Calu3 (cell line): ENCODE measurements at regions not wholly inside any gene's neighbourhood (a gene's known extent, or its start where the extent isn't known, plus 50 kb on each side); places are given as distances from the start of the nearest gene placed in this dataset.

Source experiments
- BruUV-seq: library from RNA; stranded (reverse); fragments of 400-500 nt; replicated peaks from 2 replicates; lab custom pipeline; 2021; lab: Mats Ljungman, UMichigan
- CTCF ChIA-PET: fragments of 300-600 bp; sonication (Branson Sonifier 250); formaldehyde crosslinking; loops from one replicate; lab custom pipeline; 2022; ENCODE audit warnings: antibody characterized with exemption; lab: Charles Lee
- DNase-seq: peaks from one replicate; pipeline ENCODE4 v3.0.0; 2022
- H3K27ac Mint-ChIP-seq: one replicate; pipeline ENCODE4 v1.8.0; 2022; ENCODE audit warnings: mixed read lengths; ENCODE audit not compliant: unreplicated experiment
- H3K27me3 Mint-ChIP-seq: one replicate; pipeline ENCODE4 v1.8.0; 2022; ENCODE audit warnings: mixed read lengths; ENCODE audit not compliant: unreplicated experiment
- H3K36me3 Mint-ChIP-seq: one replicate; pipeline ENCODE4 v1.8.0; 2022; ENCODE audit warnings: mild to moderate bottlenecking, moderate library complexity, mixed read lengths; ENCODE audit not compliant: insufficient read depth, unreplicated experiment
- H3K4me1 Mint-ChIP-seq: one replicate; pipeline ENCODE4 v1.8.0; 2022; ENCODE audit warnings: mild to moderate bottlenecking, low read depth, mixed read lengths; ENCODE audit not compliant: unreplicated experiment
- H3K4me3 Mint-ChIP-seq: one replicate; pipeline ENCODE4 v1.8.0; 2022; ENCODE audit warnings: mild to moderate bottlenecking, low read depth, moderate library complexity, mixed read lengths; ENCODE audit not compliant: unreplicated experiment
- H3K9me3 Mint-ChIP-seq: one replicate; pipeline ENCODE4 v1.8.0; 2022; ENCODE audit warnings: low read depth, mixed read lengths; ENCODE audit not compliant: unreplicated experiment
- intact Hi-C: fragments of 100-400 bp; cut with micrococcal nuclease; formaldehyde crosslinking; loops from one replicate; pipeline ENCODE4 v1.10.0; 2022; ENCODE audit not compliant: unreplicated experiment
- TF ChIP-seq, protein P1 (sequence below): fragments of 200-600 bp; IDR thresholded peaks from one replicate; pipeline ENCODE4 v1.8.0; 2022; ENCODE audit warnings: antibody characterized with exemption; ENCODE audit not compliant: unreplicated experiment

DNA sequence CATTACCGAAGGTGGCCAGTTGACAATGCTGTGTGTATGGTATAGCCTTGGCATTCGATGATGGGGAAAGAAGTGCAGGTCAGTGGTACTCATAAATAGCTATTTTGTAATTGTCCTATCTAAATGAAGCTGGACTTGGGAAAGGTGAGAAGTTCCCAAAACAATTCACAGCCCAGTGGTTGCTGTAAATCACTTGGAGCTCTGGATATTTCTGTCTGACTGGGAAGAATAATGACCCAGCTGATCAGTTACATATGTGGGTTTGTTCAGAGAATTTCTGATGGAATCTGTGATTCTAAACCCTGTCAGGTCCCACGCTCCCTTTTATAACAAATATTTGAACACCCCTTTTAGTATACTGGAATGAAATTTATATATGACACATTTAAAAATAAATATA lies 133.9 kb upstream of the PFN2 start:
- no TSS peak for BruUV-seq
- Mint-ChIP-seq H3K27ac (no peak overlapping the region), H3K9me3 (peaks cover 2% of the 10 kb centered on the region), H3K36me3 (no peaks in the 10 kb centered on the region), H3K4me1 (no peaks in the 10 kb centered on the region), H3K4me3 (no peak overlapping the region), H3K27me3 (no peaks in the 10 kb centered on the region)
- CTCF ChIA-PET: no interaction called here
- intact Hi-C loops: no loop called here
- TF ChIP-seq, protein P1, sequence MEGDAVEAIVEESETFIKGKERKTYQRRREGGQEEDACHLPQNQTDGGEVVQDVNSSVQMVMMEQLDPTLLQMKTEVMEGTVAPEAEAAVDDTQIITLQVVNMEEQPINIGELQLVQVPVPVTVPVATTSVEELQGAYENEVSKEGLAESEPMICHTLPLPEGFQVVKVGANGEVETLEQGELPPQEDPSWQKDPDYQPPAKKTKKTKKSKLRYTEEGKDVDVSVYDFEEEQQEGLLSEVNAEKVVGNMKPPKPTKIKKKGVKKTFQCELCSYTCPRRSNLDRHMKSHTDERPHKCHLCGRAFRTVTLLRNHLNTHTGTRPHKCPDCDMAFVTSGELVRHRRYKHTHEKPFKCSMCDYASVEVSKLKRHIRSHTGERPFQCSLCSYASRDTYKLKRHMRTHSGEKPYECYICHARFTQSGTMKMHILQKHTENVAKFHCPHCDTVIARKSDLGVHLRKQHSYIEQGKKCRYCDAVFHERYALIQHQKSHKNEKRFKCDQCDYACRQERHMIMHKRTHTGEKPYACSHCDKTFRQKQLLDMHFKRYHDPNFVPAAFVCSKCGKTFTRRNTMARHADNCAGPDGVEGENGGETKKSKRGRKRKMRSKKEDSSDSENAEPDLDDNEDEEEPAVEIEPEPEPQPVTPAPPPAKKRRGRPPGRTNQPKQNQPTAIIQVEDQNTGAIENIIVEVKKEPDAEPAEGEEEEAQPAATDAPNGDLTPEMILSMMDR: no peak
- no peak for DNase-seq

DNA sequence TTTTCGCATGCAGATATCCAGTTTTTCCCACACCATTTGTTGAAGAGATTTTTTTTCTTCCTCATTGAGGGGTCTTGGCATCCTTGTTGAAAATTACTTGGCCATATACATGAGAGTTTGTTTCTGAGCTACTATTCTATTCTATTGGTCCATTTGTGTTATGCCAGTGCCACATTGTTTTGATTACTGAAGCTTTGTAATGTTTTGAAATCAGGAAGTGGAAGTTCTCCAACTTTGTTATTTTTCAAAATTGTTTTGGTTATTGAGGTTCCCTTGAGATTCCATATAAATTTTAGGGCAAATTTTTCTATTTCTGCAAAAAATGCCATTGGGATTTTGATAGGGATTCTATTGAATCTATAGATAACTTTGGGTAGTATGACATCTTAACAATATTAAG lies 130.3 kb upstream of the PFN2 start:
- Mint-ChIP-seq H3K4me1 (no peaks in the 10 kb centered on the region), H3K27me3 (peaks cover 12% of the 10 kb centered on the region), H3K36me3 (no peaks in the 10 kb centered on the region), H3K27ac (no peak overlapping the region), H3K9me3 (peaks cover 2% of the 10 kb centered on the region), H3K4me3 (no peak overlapping the region)
- CTCF ChIA-PET: no interaction called here
- no peak for DNase-seq
- no TSS peak for BruUV-seq
- TF ChIP-seq, protein P1: no peak
- intact Hi-C loops: no loop called here

DNA sequence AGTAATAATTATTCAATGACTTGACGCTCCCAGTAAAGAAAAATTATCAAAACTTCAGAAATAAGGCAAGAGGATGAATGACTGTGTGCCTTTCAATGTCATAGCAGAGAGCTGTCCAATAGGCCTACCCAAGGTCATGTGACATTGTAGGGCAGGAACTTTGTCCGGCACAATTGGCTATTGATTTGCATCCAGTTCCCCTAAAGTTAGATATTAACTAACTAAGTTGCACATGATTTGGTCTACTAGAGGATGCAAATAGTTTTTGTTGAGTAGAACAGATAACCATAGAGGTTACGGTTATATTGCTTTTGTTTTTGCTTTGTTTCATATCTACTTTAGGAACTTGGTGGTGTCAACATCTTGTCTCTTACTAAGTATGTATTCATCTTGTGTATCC lies 127.9 kb upstream of the PFN2 start:
- Mint-ChIP-seq H3K9me3 (peaks cover 2% of the 10 kb centered on the region), H3K4me3 (no peak overlapping the region), H3K36me3 (no peaks in the 10 kb centered on the region), H3K27ac (no peak overlapping the region), H3K27me3 (peaks cover 12% of the 10 kb centered on the region), H3K4me1 (no peaks in the 10 kb centered on the region)
- BruUV-seq: no TSS peak
- CTCF ChIA-PET: no interaction called here
- TF ChIP-seq, protein P1: no peak
- no peak for DNase-seq
- intact Hi-C loops: no loop called here

DNA sequence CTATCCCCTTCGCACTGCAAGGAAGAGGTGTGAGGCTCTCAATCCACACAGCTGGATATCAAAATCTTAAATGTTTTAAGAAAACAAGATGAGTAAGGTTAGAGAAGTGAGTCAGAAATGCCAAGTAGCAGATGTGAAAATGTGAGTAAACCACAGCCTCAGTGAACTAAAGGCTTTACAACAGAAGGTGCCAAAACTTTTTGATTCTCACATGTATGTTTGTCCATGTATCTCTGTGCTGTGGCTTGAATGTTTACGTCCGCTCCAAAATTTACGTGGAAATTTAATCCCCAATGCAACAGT lies 126.8 kb upstream of the PFN2 start:
- CTCF ChIA-PET: no interaction called here
- Mint-ChIP-seq H3K4me1 (no peaks in the 10 kb centered on the region), H3K9me3 (peaks cover 2% of the 10 kb centered on the region), H3K27me3 (peaks cover 21% of the 10 kb centered on the region), H3K4me3 (no peak overlapping the region), H3K27ac (no peak overlapping the region), H3K36me3 (no peaks in the 10 kb centered on the region)
- no peak for DNase-seq
- intact Hi-C loops: no loop called here
- TF ChIP-seq, protein P1: no peak
- BruUV-seq: no TSS peak
